WTC11 (cell line): ENCODE measurements at regions not wholly inside any gene's neighbourhood (a gene's known extent, or its start where the extent isn't known, plus 50 kb on each side); places are given as distances from the start of the nearest gene placed in this dataset.

ENCODE experiments used
- ATAC-seq: fragments of 200-7000 bp; cut with Tn5 transposase; 2 replicates; pipeline ENCODE4 v1.10.0; 2021; ENCODE audit warnings: mild to moderate bottlenecking, moderate library complexity
- CTCF ChIA-PET: fragments of 300-600 bp; sonication (Branson Sonifier 250); formaldehyde crosslinking; loops from one replicate; lab custom pipeline; 2021; ENCODE audit warnings: antibody characterized with exemption; lab: Charles Lee
- POLR2A ChIA-PET: fragments of 350-600 bp; sonication (Branson Sonifier 250); formaldehyde crosslinking; loops from one replicate; lab custom pipeline; 2021; ENCODE audit warnings: antibody characterized with exemption; lab: Charles Lee
- DNase-seq: peaks from one replicate; pipeline ENCODE4 v3.0.0; 2021; ENCODE audit warnings: low spot score
- H3K27ac Mint-ChIP-seq: 2 replicates; pipeline ENCODE4 v1.8.0; 2021; ENCODE audit warnings: mixed read lengths
- H3K27me3 Mint-ChIP-seq: 2 replicates; pipeline ENCODE4 v1.8.0; 2021; ENCODE audit warnings: low read depth, mild to moderate bottlenecking, moderate library complexity, mixed read lengths
- H3K36me3 Mint-ChIP-seq: 2 replicates; pipeline ENCODE4 v1.8.0; 2021; ENCODE audit warnings: mixed read lengths
- H3K4me1 Mint-ChIP-seq: 2 replicates; pipeline ENCODE4 v1.8.0; 2022; ENCODE audit warnings: mixed read lengths
- H3K4me3 Mint-ChIP-seq: 2 replicates; pipeline ENCODE4 v1.8.0; 2021; ENCODE audit warnings: mild to moderate bottlenecking, moderate library complexity, mixed read lengths
- H3K9me3 Mint-ChIP-seq: 2 replicates; pipeline ENCODE4 v1.8.0; 2021; ENCODE audit warnings: mixed read lengths
- CREM ChIP-seq: sonication (generic); formaldehyde crosslinking; IDR thresholded peaks from 2 replicates; pipeline ENCODE4 v1.8.1; 2022; ENCODE audit warnings: mild to moderate bottlenecking, missing genetic modification reagents, moderate library complexity
- GTF2I ChIP-seq: fragments of 250-450 bp; sonication (Bioruptor Pico); conservative IDR thresholded peaks from 2 replicates; pipeline ENCODE4 v1.4.0; 2021; ENCODE audit warnings: mild to moderate bottlenecking
- NFATC4 ChIP-seq: fragments of 250-450 bp; sonication (Bioruptor Pico); IDR thresholded peaks from 2 replicates; pipeline ENCODE4 v1.9.0; 2021; ENCODE audit warnings: mild to moderate bottlenecking
- NFYB ChIP-seq: sonication (generic); formaldehyde crosslinking; conservative IDR thresholded peaks from 2 replicates; pipeline ENCODE4 v1.8.0; 2022; ENCODE audit warnings: low read depth, missing genetic modification reagents
- NR1H2 ChIP-seq: sonication (generic); formaldehyde crosslinking; IDR thresholded peaks from 2 replicates; pipeline ENCODE4 v1.9.0; 2021; ENCODE audit warnings: mild to moderate bottlenecking, moderate library complexity, missing genetic modification reagents
- NR2C2 ChIP-seq: sonication (generic); formaldehyde crosslinking; IDR thresholded peaks from 2 replicates; pipeline ENCODE4 v1.8.0; 2022; ENCODE audit warnings: mild to moderate bottlenecking, missing genetic modification reagents
- OVOL2 ChIP-seq: fragments of 250-450 bp; sonication (Bioruptor Pico); IDR thresholded peaks from 2 replicates; pipeline ENCODE4 v1.9.0; 2021; ENCODE audit warnings: mild to moderate bottlenecking, borderline replicate concordance
- SMAD3 ChIP-seq: sonication (generic); formaldehyde crosslinking; IDR thresholded peaks from 2 replicates; pipeline ENCODE4 v1.8.0; 2022; ENCODE audit warnings: missing genetic modification reagents, mild to moderate bottlenecking, borderline replicate concordance
- SMAD4 ChIP-seq: sonication (generic); formaldehyde crosslinking; IDR thresholded peaks from 2 replicates; pipeline ENCODE4 v1.8.0; 2022; ENCODE audit warnings: mild to moderate bottlenecking, missing genetic modification reagents
- TCF7 ChIP-seq: sonication (generic); formaldehyde crosslinking; IDR thresholded peaks from 2 replicates; pipeline ENCODE4 v1.8.0; 2022; ENCODE audit warnings: mild to moderate bottlenecking, low read depth, missing genetic modification reagents, moderate library complexity
- TP53 ChIP-seq: sonication (generic); formaldehyde crosslinking; IDR thresholded peaks from 2 replicates; pipeline ENCODE4 v1.8.1; 2023; ENCODE audit warnings: mild to moderate bottlenecking, missing genetic modification reagents
- ZNF263 ChIP-seq: sonication (generic); formaldehyde crosslinking; IDR thresholded peaks from 2 replicates; pipeline ENCODE4 v1.8.1; 2022; ENCODE audit warnings: low read depth, mild to moderate bottlenecking, moderate library complexity, missing genetic modification reagents
- ZNF396 ChIP-seq: fragments of 250-450 bp; sonication (Bioruptor Pico); IDR thresholded peaks from 2 replicates; pipeline ENCODE4 v1.8.0; 2021; ENCODE audit warnings: mild to moderate bottlenecking, moderate library complexity, borderline replicate concordance
- ZNF416 ChIP-seq: fragments of 250-450 bp; sonication (Bioruptor Pico); IDR thresholded peaks from 2 replicates; pipeline ENCODE4 v1.9.0; 2021; ENCODE audit warnings: mild to moderate bottlenecking, inconsistent platforms
- TF ChIP-seq, protein P1 (sequence below): sonication (generic); formaldehyde crosslinking; IDR thresholded peaks from 2 replicates; pipeline ENCODE4 v1.8.0; 2023; ENCODE audit warnings: mild to moderate bottlenecking, missing genetic modification reagents
- TF ChIP-seq, protein P2 (sequence below): sonication (generic); formaldehyde crosslinking; IDR thresholded peaks from 2 replicates; pipeline ENCODE4 v1.8.1; 2023; ENCODE audit warnings: mild to moderate bottlenecking, missing genetic modification reagents, borderline replicate concordance
- TF ChIP-seq, protein P3 (sequence below): sonication (generic); formaldehyde crosslinking; IDR thresholded peaks from 2 replicates; pipeline ENCODE4 v1.8.0; 2023; ENCODE audit warnings: missing genetic modification reagents, mild to moderate bottlenecking, borderline replicate concordance
- TF ChIP-seq, protein P4 (sequence below): fragments of 250-450 bp; sonication (Bioruptor Pico); IDR thresholded peaks from 2 replicates; pipeline ENCODE4 v1.9.0; 2021; ENCODE audit warnings: mild to moderate bottlenecking
- TF ChIP-seq, protein P5 (sequence below): fragments of 250-450 bp; sonication (Bioruptor Pico); IDR thresholded peaks from 2 replicates; pipeline ENCODE4 v2.1.2; 2022; ENCODE audit warnings: mild to moderate bottlenecking, moderate library complexity

DNA sequence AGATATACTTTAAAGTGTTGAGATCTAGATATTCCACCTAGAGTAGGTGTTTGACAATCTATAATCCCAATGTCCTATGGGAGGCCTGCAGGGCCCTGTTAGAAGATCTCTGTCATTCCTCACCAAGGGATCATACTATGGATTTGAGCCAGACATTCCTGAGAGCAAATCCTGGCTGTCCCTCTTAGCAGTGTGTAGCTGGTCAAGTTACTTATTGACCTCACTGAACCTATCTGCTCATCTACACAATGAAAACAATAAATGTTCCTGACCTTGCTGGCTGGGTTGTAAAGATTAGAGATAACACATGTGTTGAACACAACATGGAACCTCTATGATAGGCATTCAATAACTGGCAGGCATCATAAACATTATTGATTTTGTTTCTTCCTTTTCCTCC lies 265.6 kb upstream of the ATP11B start:
- TF ChIP-seq, protein P1, sequence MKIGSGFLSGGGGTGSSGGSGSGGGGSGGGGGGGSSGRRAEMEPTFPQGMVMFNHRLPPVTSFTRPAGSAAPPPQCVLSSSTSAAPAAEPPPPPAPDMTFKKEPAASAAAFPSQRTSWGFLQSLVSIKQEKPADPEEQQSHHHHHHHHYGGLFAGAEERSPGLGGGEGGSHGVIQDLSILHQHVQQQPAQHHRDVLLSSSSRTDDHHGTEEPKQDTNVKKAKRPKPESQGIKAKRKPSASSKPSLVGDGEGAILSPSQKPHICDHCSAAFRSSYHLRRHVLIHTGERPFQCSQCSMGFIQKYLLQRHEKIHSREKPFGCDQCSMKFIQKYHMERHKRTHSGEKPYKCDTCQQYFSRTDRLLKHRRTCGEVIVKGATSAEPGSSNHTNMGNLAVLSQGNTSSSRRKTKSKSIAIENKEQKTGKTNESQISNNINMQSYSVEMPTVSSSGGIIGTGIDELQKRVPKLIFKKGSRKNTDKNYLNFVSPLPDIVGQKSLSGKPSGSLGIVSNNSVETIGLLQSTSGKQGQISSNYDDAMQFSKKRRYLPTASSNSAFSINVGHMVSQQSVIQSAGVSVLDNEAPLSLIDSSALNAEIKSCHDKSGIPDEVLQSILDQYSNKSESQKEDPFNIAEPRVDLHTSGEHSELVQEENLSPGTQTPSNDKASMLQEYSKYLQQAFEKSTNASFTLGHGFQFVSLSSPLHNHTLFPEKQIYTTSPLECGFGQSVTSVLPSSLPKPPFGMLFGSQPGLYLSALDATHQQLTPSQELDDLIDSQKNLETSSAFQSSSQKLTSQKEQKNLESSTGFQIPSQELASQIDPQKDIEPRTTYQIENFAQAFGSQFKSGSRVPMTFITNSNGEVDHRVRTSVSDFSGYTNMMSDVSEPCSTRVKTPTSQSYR (CRISPR knock-in tag) = no peak
- TF ChIP-seq SMAD3 (CRISPR knock-in tag) = no peak
- TF ChIP-seq CREM (CRISPR knock-in tag) = no peak
- no peak for TF ChIP-seq NR2C2 (CRISPR knock-in tag)
- TF ChIP-seq, protein P2, sequence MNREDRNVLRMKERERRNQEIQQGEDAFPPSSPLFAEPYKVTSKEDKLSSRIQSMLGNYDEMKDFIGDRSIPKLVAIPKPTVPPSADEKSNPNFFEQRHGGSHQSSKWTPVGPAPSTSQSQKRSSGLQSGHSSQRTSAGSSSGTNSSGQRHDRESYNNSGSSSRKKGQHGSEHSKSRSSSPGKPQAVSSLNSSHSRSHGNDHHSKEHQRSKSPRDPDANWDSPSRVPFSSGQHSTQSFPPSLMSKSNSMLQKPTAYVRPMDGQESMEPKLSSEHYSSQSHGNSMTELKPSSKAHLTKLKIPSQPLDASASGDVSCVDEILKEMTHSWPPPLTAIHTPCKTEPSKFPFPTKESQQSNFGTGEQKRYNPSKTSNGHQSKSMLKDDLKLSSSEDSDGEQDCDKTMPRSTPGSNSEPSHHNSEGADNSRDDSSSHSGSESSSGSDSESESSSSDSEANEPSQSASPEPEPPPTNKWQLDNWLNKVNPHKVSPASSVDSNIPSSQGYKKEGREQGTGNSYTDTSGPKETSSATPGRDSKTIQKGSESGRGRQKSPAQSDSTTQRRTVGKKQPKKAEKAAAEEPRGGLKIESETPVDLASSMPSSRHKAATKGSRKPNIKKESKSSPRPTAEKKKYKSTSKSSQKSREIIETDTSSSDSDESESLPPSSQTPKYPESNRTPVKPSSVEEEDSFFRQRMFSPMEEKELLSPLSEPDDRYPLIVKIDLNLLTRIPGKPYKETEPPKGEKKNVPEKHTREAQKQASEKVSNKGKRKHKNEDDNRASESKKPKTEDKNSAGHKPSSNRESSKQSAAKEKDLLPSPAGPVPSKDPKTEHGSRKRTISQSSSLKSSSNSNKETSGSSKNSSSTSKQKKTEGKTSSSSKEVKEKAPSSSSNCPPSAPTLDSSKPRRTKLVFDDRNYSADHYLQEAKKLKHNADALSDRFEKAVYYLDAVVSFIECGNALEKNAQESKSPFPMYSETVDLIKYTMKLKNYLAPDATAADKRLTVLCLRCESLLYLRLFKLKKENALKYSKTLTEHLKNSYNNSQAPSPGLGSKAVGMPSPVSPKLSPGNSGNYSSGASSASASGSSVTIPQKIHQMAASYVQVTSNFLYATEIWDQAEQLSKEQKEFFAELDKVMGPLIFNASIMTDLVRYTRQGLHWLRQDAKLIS (CRISPR knock-in tag) = no peak
- TF ChIP-seq, protein P3, sequence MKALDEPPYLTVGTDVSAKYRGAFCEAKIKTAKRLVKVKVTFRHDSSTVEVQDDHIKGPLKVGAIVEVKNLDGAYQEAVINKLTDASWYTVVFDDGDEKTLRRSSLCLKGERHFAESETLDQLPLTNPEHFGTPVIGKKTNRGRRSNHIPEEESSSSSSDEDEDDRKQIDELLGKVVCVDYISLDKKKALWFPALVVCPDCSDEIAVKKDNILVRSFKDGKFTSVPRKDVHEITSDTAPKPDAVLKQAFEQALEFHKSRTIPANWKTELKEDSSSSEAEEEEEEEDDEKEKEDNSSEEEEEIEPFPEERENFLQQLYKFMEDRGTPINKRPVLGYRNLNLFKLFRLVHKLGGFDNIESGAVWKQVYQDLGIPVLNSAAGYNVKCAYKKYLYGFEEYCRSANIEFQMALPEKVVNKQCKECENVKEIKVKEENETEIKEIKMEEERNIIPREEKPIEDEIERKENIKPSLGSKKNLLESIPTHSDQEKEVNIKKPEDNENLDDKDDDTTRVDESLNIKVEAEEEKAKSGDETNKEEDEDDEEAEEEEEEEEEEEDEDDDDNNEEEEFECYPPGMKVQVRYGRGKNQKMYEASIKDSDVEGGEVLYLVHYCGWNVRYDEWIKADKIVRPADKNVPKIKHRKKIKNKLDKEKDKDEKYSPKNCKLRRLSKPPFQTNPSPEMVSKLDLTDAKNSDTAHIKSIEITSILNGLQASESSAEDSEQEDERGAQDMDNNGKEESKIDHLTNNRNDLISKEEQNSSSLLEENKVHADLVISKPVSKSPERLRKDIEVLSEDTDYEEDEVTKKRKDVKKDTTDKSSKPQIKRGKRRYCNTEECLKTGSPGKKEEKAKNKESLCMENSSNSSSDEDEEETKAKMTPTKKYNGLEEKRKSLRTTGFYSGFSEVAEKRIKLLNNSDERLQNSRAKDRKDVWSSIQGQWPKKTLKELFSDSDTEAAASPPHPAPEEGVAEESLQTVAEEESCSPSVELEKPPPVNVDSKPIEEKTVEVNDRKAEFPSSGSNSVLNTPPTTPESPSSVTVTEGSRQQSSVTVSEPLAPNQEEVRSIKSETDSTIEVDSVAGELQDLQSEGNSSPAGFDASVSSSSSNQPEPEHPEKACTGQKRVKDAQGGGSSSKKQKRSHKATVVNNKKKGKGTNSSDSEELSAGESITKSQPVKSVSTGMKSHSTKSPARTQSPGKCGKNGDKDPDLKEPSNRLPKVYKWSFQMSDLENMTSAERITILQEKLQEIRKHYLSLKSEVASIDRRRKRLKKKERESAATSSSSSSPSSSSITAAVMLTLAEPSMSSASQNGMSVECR (CRISPR knock-in tag) = no peak
- TF ChIP-seq TCF7 = no peak
- TF ChIP-seq ZNF396 = no peak
- no peak for TF ChIP-seq TP53 (CRISPR knock-in tag)
- TF ChIP-seq NFYB (CRISPR knock-in tag) = no peak
- ChIA-PET CTCF (no interaction called here), POLR2A (no interaction called here)
- no peaks in the 10 kb centered on the region for H3K9me3 Mint-ChIP-seq
- peaks cover 7% of the 10 kb centered on the region for H3K4me1 Mint-ChIP-seq
- H3K27me3 Mint-ChIP-seq = no peaks in the 10 kb centered on the region
- ATAC-seq (no peak), DNase-seq (no peak)
- no peaks in the 10 kb centered on the region for H3K36me3 Mint-ChIP-seq
- H3K4me3 Mint-ChIP-seq = no peak overlapping the region
- no peak overlapping the region for H3K27ac Mint-ChIP-seq

DNA sequence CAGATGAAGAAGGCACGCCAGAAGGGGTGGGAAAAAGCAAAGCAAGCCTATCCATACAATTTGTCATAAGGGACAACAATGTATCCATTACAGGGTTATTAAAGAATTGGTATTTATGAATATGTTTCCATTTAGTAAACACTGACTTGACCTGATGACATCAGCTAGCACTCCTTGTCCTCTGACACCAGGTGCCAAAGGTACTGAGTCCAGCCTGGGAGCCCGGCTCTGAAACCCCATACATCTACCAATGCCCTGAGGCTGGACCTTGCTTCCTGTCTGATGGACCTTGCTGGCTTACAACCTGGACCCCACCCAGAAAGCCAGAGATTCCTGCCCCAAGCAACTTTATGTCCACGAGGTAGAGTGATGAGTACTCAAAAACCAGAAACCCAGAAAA lies 263.0 kb upstream of the ATP11B start:
- POLR2A ChIA-PET = no interaction called here
- no peak for ATAC-seq
- TF ChIP-seq NR2C2 (CRISPR knock-in tag) (no peak), OVOL2 (no peak), TP53 (CRISPR knock-in tag) (no peak), ZNF263 (no peak), NR1H2 (CRISPR knock-in tag) (no peak), NFATC4 (CRISPR knock-in tag) (no peak), ZNF416 (CRISPR knock-in tag) (no peak), GTF2I (CRISPR knock-in tag) (no peak), SMAD4 (CRISPR knock-in tag) (no peak)
- TF ChIP-seq, protein P4, sequence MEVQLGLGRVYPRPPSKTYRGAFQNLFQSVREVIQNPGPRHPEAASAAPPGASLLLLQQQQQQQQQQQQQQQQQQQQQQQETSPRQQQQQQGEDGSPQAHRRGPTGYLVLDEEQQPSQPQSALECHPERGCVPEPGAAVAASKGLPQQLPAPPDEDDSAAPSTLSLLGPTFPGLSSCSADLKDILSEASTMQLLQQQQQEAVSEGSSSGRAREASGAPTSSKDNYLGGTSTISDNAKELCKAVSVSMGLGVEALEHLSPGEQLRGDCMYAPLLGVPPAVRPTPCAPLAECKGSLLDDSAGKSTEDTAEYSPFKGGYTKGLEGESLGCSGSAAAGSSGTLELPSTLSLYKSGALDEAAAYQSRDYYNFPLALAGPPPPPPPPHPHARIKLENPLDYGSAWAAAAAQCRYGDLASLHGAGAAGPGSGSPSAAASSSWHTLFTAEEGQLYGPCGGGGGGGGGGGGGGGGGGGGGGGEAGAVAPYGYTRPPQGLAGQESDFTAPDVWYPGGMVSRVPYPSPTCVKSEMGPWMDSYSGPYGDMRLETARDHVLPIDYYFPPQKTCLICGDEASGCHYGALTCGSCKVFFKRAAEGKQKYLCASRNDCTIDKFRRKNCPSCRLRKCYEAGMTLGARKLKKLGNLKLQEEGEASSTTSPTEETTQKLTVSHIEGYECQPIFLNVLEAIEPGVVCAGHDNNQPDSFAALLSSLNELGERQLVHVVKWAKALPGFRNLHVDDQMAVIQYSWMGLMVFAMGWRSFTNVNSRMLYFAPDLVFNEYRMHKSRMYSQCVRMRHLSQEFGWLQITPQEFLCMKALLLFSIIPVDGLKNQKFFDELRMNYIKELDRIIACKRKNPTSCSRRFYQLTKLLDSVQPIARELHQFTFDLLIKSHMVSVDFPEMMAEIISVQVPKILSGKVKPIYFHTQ = no peak
- TF ChIP-seq, protein P5, sequence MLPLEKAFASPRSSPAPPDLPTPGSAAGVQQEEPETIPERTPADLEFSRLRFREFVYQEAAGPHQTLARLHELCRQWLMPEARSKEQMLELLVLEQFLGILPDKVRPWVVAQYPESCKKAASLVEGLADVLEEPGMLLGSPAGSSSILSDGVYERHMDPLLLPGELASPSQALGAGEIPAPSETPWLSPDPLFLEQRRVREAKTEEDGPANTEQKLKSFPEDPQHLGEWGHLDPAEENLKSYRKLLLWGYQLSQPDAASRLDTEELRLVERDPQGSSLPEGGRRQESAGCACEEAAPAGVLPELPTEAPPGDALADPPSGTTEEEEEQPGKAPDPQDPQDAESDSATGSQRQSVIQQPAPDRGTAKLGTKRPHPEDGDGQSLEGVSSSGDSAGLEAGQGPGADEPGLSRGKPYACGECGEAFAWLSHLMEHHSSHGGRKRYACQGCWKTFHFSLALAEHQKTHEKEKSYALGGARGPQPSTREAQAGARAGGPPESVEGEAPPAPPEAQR (CRISPR knock-in tag) = no peak

More for the DNA sequence above, 263.0 kb upstream of the ATP11B start:
- CTCF ChIA-PET = no interaction called here
- H3K27ac Mint-ChIP-seq = no peak overlapping the region
- peaks cover 8% of the 10 kb centered on the region for H3K4me1 Mint-ChIP-seq
- H3K36me3 Mint-ChIP-seq = no peaks in the 10 kb centered on the region; the same call in 1 of the 2 replicates
- peaks cover 2% of the 10 kb centered on the region for H3K9me3 Mint-ChIP-seq
- H3K27me3 Mint-ChIP-seq = no peaks in the 10 kb centered on the region
- H3K4me3 Mint-ChIP-seq = no peak overlapping the region
- DNase-seq = no peak
